ENCODE measurements at regions not wholly inside any gene's neighbourhood (a gene's known extent, or its start where the extent isn't known, plus 50 kb on each side); places are given as distances from the start of the nearest gene placed in this dataset.
"Not testable (repeated sequence)": the region's sequence is repeated elsewhere in the genome, so short reads cannot be mapped to it uniquely, and the experiment has no call there.

GRCh38 chr2:183837157-183837556, 712.9 kb downstream of the NUP35 start:
- no peak overlapping the region for H3K4me3 ChIP-seq (ENCODE audit: low read depth, low read length)
- H3K27ac ChIP-seq (ENCODE audit: low read depth, low read length), result no peak overlapping the region
- 0 out of 2 replicates have a peak, but pooled peaks cover 3% of the 10 kb centered on the region for H3K9me3 ChIP-seq (ENCODE audit: control insufficient read depth, insufficient read depth, low read depth, low read length)
- H3K4me1 ChIP-seq (ENCODE audit: control insufficient read depth, insufficient read depth, low read length), result no peaks in the 10 kb centered on the region
- no peaks in the 10 kb centered on the region for H3K36me3 ChIP-seq (ENCODE audit: control insufficient read depth, insufficient read depth, low read length)
- H3K9ac ChIP-seq (ENCODE audit: low read length), result no peak overlapping the region
- H3K27me3 ChIP-seq (ENCODE audit: control insufficient read depth, insufficient read depth, low read length), result no peaks in the 10 kb centered on the region

GRCh38 chr2:183838295-183838694, 714.1 kb downstream of the NUP35 start:
- Histone ChIP-seq H3K4me3 (ENCODE audit: low read depth, low read length) (no peak overlapping the region), H3K9ac (ENCODE audit: low read length) (no peak overlapping the region), H3K36me3 (ENCODE audit: control insufficient read depth, insufficient read depth, low read length) (no peaks in the 10 kb centered on the region), H3K27ac (ENCODE audit: low read depth, low read length) (no peak overlapping the region), H3K9me3 (ENCODE audit: control insufficient read depth, insufficient read depth, low read depth, low read length) (0 out of 2 replicates have a peak, but pooled peaks cover 3% of the 10 kb centered on the region), H3K4me1 (ENCODE audit: control insufficient read depth, insufficient read depth, low read length) (no peaks in the 10 kb centered on the region), H3K27me3 (ENCODE audit: control insufficient read depth, insufficient read depth, low read length) (no peaks in the 10 kb centered on the region)

GRCh38 chr2:183840061-183840584, 715.9 kb downstream of the NUP35 start:
- H3K27me3 ChIP-seq (ENCODE audit: control insufficient read depth, insufficient read depth, low read length), result no peaks in the 10 kb centered on the region
- H3K27ac ChIP-seq (ENCODE audit: low read depth, low read length), result no peak overlapping the region
- no peaks in the 10 kb centered on the region for H3K4me1 ChIP-seq (ENCODE audit: control insufficient read depth, insufficient read depth, low read length)
- no peaks in the 10 kb centered on the region for H3K36me3 ChIP-seq (ENCODE audit: control insufficient read depth, insufficient read depth, low read length)
- H3K4me3 ChIP-seq (ENCODE audit: low read depth, low read length), result no peak overlapping the region
- H3K9me3 ChIP-seq (ENCODE audit: control insufficient read depth, insufficient read depth, low read depth, low read length), result 0 out of 2 replicates have a peak, but pooled peaks cover 3% of the 10 kb centered on the region
- H3K9ac ChIP-seq (ENCODE audit: low read length), result no peak overlapping the region

- H3K9ac ChIP-seq (ENCODE audit: low read length); H3K4me3 ChIP-seq (ENCODE audit: low read depth, low read length); H3K27me3 ChIP-seq (ENCODE audit: control insufficient read depth, insufficient read depth, low read length); H3K27ac ChIP-seq (ENCODE audit: low read depth, low read length); H3K4me1 ChIP-seq (ENCODE audit: control insufficient read depth, insufficient read depth, low read length); H3K9me3 ChIP-seq (ENCODE audit: control insufficient read depth, insufficient read depth, low read depth, low read length); H3K36me3 ChIP-seq (ENCODE audit: control insufficient read depth, insufficient read depth, low read length): not testable (repeated sequence)
Measured at GRCh38 chr2:183849826-183850225, 725.6 kb downstream of the NUP35 start.

- H3K27me3 ChIP-seq (ENCODE audit: control insufficient read depth, insufficient read depth, low read length), result no peaks in the 10 kb centered on the region
- 0 out of 2 replicates have a peak, but pooled peaks cover 5% of the 10 kb centered on the region for H3K9me3 ChIP-seq (ENCODE audit: control insufficient read depth, insufficient read depth, low read depth, low read length)
- H3K9ac ChIP-seq (ENCODE audit: low read length), result no peak overlapping the region
- H3K4me3 ChIP-seq (ENCODE audit: low read depth, low read length), result no peak overlapping the region
- H3K36me3 ChIP-seq (ENCODE audit: control insufficient read depth, insufficient read depth, low read length), result no peaks in the 10 kb centered on the region
- no peaks in the 10 kb centered on the region for H3K4me1 ChIP-seq (ENCODE audit: control insufficient read depth, insufficient read depth, low read length)
- H3K27ac ChIP-seq (ENCODE audit: low read depth, low read length), result no peak overlapping the region
Measured at GRCh38 chr2:183859129-183859528, 734.9 kb downstream of the NUP35 start.

- H3K9ac ChIP-seq (ENCODE audit: low read length), result no peak overlapping the region
- no peaks in the 10 kb centered on the region for H3K4me1 ChIP-seq (ENCODE audit: control insufficient read depth, insufficient read depth, low read length)
- no peaks in the 10 kb centered on the region for H3K36me3 ChIP-seq (ENCODE audit: control insufficient read depth, insufficient read depth, low read length)
- H3K9me3 ChIP-seq (ENCODE audit: control insufficient read depth, insufficient read depth, low read depth, low read length), result no peaks in the 10 kb centered on the region
- no peaks in the 10 kb centered on the region for H3K27me3 ChIP-seq (ENCODE audit: control insufficient read depth, insufficient read depth, low read length)
- no peak overlapping the region for H3K27ac ChIP-seq (ENCODE audit: low read depth, low read length)
- H3K4me3 ChIP-seq (ENCODE audit: low read depth, low read length), result no peak overlapping the region
Measured at GRCh38 chr2:183866666-183867065, 731.7 kb upstream of the ZNF804A start.

- Histone ChIP-seq H3K36me3 (ENCODE audit: control insufficient read depth, insufficient read depth, low read length) (no peaks in the 10 kb centered on the region), H3K4me1 (ENCODE audit: control insufficient read depth, insufficient read depth, low read length) (no peaks in the 10 kb centered on the region), H3K27ac (ENCODE audit: low read depth, low read length) (no peak overlapping the region), H3K4me3 (ENCODE audit: low read depth, low read length) (no peak overlapping the region), H3K27me3 (ENCODE audit: control insufficient read depth, insufficient read depth, low read length) (no peaks in the 10 kb centered on the region), H3K9me3 (ENCODE audit: control insufficient read depth, insufficient read depth, low read depth, low read length) (no peaks in the 10 kb centered on the region), H3K9ac (ENCODE audit: low read length) (no peak overlapping the region)
Measured at GRCh38 chr2:183867206-183867605, 731.1 kb upstream of the ZNF804A start.

- no peaks in the 10 kb centered on the region for H3K9me3 ChIP-seq (ENCODE audit: control insufficient read depth, insufficient read depth, low read depth, low read length)
- no peak overlapping the region for H3K27ac ChIP-seq (ENCODE audit: low read depth, low read length)
- no peak overlapping the region for H3K9ac ChIP-seq (ENCODE audit: low read length)
- no peaks in the 10 kb centered on the region for H3K27me3 ChIP-seq (ENCODE audit: control insufficient read depth, insufficient read depth, low read length)
- no peaks in the 10 kb centered on the region for H3K36me3 ChIP-seq (ENCODE audit: control insufficient read depth, insufficient read depth, low read length)
- H3K4me1 ChIP-seq (ENCODE audit: control insufficient read depth, insufficient read depth, low read length), result no peaks in the 10 kb centered on the region
- no peak overlapping the region for H3K4me3 ChIP-seq (ENCODE audit: low read depth, low read length)
Measured at GRCh38 chr2:183868153-183868552, 730.2 kb upstream of the ZNF804A start.

GRCh38 chr2:183868707-183869106, 729.6 kb upstream of the ZNF804A start:
- Histone ChIP-seq H3K9ac (ENCODE audit: low read length) (no peak overlapping the region), H3K27ac (ENCODE audit: low read depth, low read length) (no peak overlapping the region), H3K27me3 (ENCODE audit: control insufficient read depth, insufficient read depth, low read length) (no peaks in the 10 kb centered on the region), H3K4me1 (ENCODE audit: control insufficient read depth, insufficient read depth, low read length) (no peaks in the 10 kb centered on the region), H3K36me3 (ENCODE audit: control insufficient read depth, insufficient read depth, low read length) (no peaks in the 10 kb centered on the region), H3K4me3 (ENCODE audit: low read depth, low read length) (no peak overlapping the region), H3K9me3 (ENCODE audit: control insufficient read depth, insufficient read depth, low read depth, low read length) (no peaks in the 10 kb centered on the region)

- no peak overlapping the region for H3K9ac ChIP-seq (ENCODE audit: low read length)
- no peaks in the 10 kb centered on the region for H3K4me1 ChIP-seq (ENCODE audit: control insufficient read depth, insufficient read depth, low read length)
- no peak overlapping the region for H3K4me3 ChIP-seq (ENCODE audit: low read depth, low read length)
- no peak overlapping the region for H3K27ac ChIP-seq (ENCODE audit: low read depth, low read length)
- no peaks in the 10 kb centered on the region for H3K36me3 ChIP-seq (ENCODE audit: control insufficient read depth, insufficient read depth, low read length)
- no peaks in the 10 kb centered on the region for H3K9me3 ChIP-seq (ENCODE audit: control insufficient read depth, insufficient read depth, low read depth, low read length)
- no peaks in the 10 kb centered on the region for H3K27me3 ChIP-seq (ENCODE audit: control insufficient read depth, insufficient read depth, low read length)
Measured at GRCh38 chr2:183872131-183872530, 726.2 kb upstream of the ZNF804A start.

- no peaks in the 10 kb centered on the region for H3K9me3 ChIP-seq (ENCODE audit: control insufficient read depth, insufficient read depth, low read depth, low read length)
- no peaks in the 10 kb centered on the region for H3K36me3 ChIP-seq (ENCODE audit: control insufficient read depth, insufficient read depth, low read length)
- H3K4me3 ChIP-seq (ENCODE audit: low read depth, low read length), result no peak overlapping the region
- no peak overlapping the region for H3K9ac ChIP-seq (ENCODE audit: low read length)
- no peaks in the 10 kb centered on the region for H3K27me3 ChIP-seq (ENCODE audit: control insufficient read depth, insufficient read depth, low read length)
- H3K27ac ChIP-seq (ENCODE audit: low read depth, low read length), result no peak overlapping the region
- H3K4me1 ChIP-seq (ENCODE audit: control insufficient read depth, insufficient read depth, low read length), result no peaks in the 10 kb centered on the region
Measured at GRCh38 chr2:183881978-183882377, 716.4 kb upstream of the ZNF804A start.
